SK-N-SH (cell line): ENCODE measurements at regions not wholly inside any gene's neighbourhood (a gene's known extent, or its start where the extent isn't known, plus 50 kb on each side); places are given as distances from the start of the nearest gene placed in this dataset.

Experiments used
- CTCF ChIA-PET: fragments of 300-600, 350-600 bp; formaldehyde crosslinking; extraction: SDS; loops from one replicate; lab custom pipeline; 2021; lab: Yijun Ruan, JAX
- POLR2A ChIA-PET: fragments of 350-600 bp; sonication (Branson Sonifier 250); formaldehyde crosslinking; extraction: SDS; loops from one replicate; lab custom pipeline; 2020; ENCODE audit warnings: antibody characterized with exemption, inconsistent platforms; lab: Yijun Ruan, JAX
- DNase-seq: peaks from one replicate; pipeline ENCODE4 v3.0.0; 2012
- H2AFZ ChIP-seq: fragments of 200-600 bp; sonication (generic); 2 replicates; pipeline ENCODE4 v1.8.1; 2016; ENCODE audit warnings: antibody characterized with exemption, mild to moderate bottlenecking, low read depth
- H3F3A ChIP-seq: fragments of 200-600 bp; sonication (generic); replicated peaks from 2 replicates; pipeline ENCODE3; 2016; ENCODE audit warnings: antibody characterized with exemption, mild to moderate bottlenecking; ENCODE audit not compliant: insufficient read depth
- H3K27ac ChIP-seq, 2 experiments: fragments of 200-500 bp in 1 of 2; fragments of 200-600 bp in 1 of 2; sonication (Bioruptor generic) in 1 of 2; sonication (generic), shearing (Covaris generic) in 1 of 2; 2 replicates each; pipeline versions ENCODE4 v1.5.1 to v1.6.1; 2014 to 2016; ENCODE audit warnings: low read depth in 2 of 2, inconsistent platforms in 1 of 2, low read length in 1 of 2, mild to moderate bottlenecking in 1 of 2, mixed read lengths in 1 of 2
- H3K27me3 ChIP-seq: fragments of 200-600 bp; sonication (generic), shearing (Covaris generic); 2 replicates; pipeline ENCODE4 v1.6.1; 2016; ENCODE audit warnings: mixed run types; ENCODE audit not compliant: insufficient read depth
- H3K36me3 ChIP-seq, 2 experiments: fragments of 200-500 bp in 1 of 2; fragments of 200-600 bp in 1 of 2; sonication (Bioruptor generic) in 1 of 2; sonication (generic) in 1 of 2; replicated peaks in 1 of 2; 2 replicates each; pipeline versions ENCODE3 to v1.5.1; 2014 to 2016; ENCODE audit warnings: low read length in 1 of 2, mild to moderate bottlenecking in 1 of 2; ENCODE audit not compliant: insufficient read depth in 2 of 2, control insufficient read depth in 1 of 2
- H3K4me1 ChIP-seq, 2 experiments: fragments of 200-500 bp in 1 of 2; fragments of 200-600 bp in 1 of 2; sonication (Bioruptor generic) in 1 of 2; sonication (generic), shearing (Covaris generic) in 1 of 2; 2 replicates each; pipeline versions ENCODE4 v1.5.1 to v1.6.1; 2014 to 2016; ENCODE audit warnings: low read depth in 1 of 2, low read length in 1 of 2, mixed run types in 1 of 2; ENCODE audit not compliant: insufficient read depth in 2 of 2, control insufficient read depth in 1 of 2
- H3K4me2 ChIP-seq: fragments of 200-600 bp; sonication (generic), shearing (Covaris generic); 2 replicates; pipeline ENCODE4 v1.6.1; 2017; ENCODE audit warnings: mixed run types
- H3K4me3 ChIP-seq, 2 experiments: fragments of 200-500 bp in 1 of 2; fragments of 200-600 bp in 1 of 2; sonication (Bioruptor generic) in 1 of 2; sonication (generic), shearing (Covaris generic) in 1 of 2; 2 replicates each; pipeline versions ENCODE4 v1.5.1 to v1.8.1; 2014 to 2016; ENCODE audit warnings: low read depth in 2 of 2, inconsistent platforms in 1 of 2, low read length in 1 of 2, mild to moderate bottlenecking in 1 of 2, mixed read lengths in 1 of 2, moderate library complexity in 1 of 2
- H3K79me2 ChIP-seq: fragments of 200-600 bp; sonication (generic); 2 replicates; pipeline ENCODE4 v1.8.1; 2017; ENCODE audit warnings: mild to moderate bottlenecking; ENCODE audit not compliant: insufficient read depth
- H3K9ac ChIP-seq: fragments of 200-600 bp; sonication (generic); 2 replicates; pipeline ENCODE4 v1.6.1; 2017; ENCODE audit warnings: mixed run types
- H3K9me2 ChIP-seq: fragments of 200-600 bp; sonication (generic); 2 replicates; pipeline ENCODE4 v1.6.1; 2017; ENCODE audit warnings: mixed run types
- H3K9me3 ChIP-seq: fragments of 200-600 bp; sonication (generic); 2 replicates; pipeline ENCODE4 v1.6.1; 2017; ENCODE audit warnings: mixed run types, mild to moderate bottlenecking, moderate library complexity
- H4K20me1 ChIP-seq: fragments of 200-600 bp; sonication (generic); 2 replicates; pipeline ENCODE4 v1.6.1; 2017; ENCODE audit warnings: mild to moderate bottlenecking, mixed run types; ENCODE audit not compliant: insufficient read depth
- ELF1 ChIP-seq: IDR thresholded peaks from 2 replicates; pipeline ENCODE4 v1.4.0; 2012
- FOSL2 ChIP-seq: IDR thresholded peaks from 2 replicates; pipeline ENCODE4 v1.4.0; 2012; ENCODE audit warnings: low read depth, mild to moderate bottlenecking, moderate library complexity, borderline replicate concordance
- IRF3 ChIP-seq: fragments of 150-350 bp; IDR thresholded peaks from 2 replicates; pipeline ENCODE4 v1.6.1; 2016; ENCODE audit warnings: mild to moderate bottlenecking, low read depth, low read length
- JUND ChIP-seq: IDR thresholded peaks from 2 replicates; pipeline ENCODE4 v1.4.0; 2012
- NRF1 ChIP-seq: IDR thresholded peaks from 2 replicates; pipeline ENCODE4 v1.6.1; 2012; ENCODE audit warnings: low read depth, mild to moderate bottlenecking, low read length
- POLR2AphosphoS5 ChIP-seq: IDR thresholded peaks from 2 replicates; pipeline ENCODE4 v1.6.1; 2012; ENCODE audit warnings: low read depth, low read length
- REST ChIP-seq: IDR thresholded peaks from 2 replicates; pipeline ENCODE4 v1.6.1; 2012; ENCODE audit warnings: mild to moderate bottlenecking, low read depth, low read length, moderate library complexity
- SMC3 ChIP-seq: IDR thresholded peaks from 2 replicates; pipeline ENCODE4 v1.6.1; 2012; ENCODE audit warnings: low read depth, low read length, improper control_type of control experiment
- TAF1 ChIP-seq: IDR thresholded peaks from 2 replicates; pipeline ENCODE4 v1.6.1; 2012; ENCODE audit warnings: low read depth, mild to moderate bottlenecking, low read length, moderate library complexity, borderline replicate concordance
- USF2 ChIP-seq: fragments of 150-350 bp; IDR thresholded peaks from 2 replicates; pipeline ENCODE4 v1.6.1; 2017; ENCODE audit warnings: antibody characterized with exemption, low read length, low read depth, borderline replicate concordance
- WGBS: methylation state at CpG from one replicate; pipeline ENCODE4 v1.1.6; 2017; ENCODE audit warnings: low lambda C conversion rate; 5-methylcytosine and 5-hydroxymethylcytosine counted together
- TF ChIP-seq, protein P1 (sequence below): fragments of 200-600 bp; sonication (generic); IDR thresholded peaks from 2 replicates; pipeline ENCODE4 v1.6.1; 2017; ENCODE audit warnings: antibody characterized with exemption, mild to moderate bottlenecking, moderate library complexity

DNA sequence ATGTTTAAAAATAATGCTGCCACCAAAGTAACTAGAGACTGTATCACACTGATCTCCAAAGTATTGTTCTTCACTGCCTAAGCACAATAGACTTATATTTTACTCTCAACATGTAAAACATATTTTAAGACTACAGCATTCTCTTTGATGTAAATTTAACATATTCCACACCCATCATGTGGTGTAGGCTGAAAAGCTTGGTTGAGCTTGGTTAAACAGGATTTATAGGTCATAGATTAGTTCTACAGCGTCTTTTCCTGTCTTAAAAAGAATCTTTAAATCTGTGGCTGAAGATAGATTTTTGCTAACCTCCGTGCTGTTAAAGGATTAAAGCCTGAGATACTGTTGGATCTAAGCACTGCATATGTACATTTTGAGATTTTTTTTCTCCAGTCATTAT is 379.9 kb downstream of the SH2D1A start:
- Histone ChIP-seq H3K9me3 (no peaks in the 10 kb centered on the region), H3K79me2 (no peaks in the 10 kb centered on the region), H4K20me1 (no peaks in the 10 kb centered on the region), H3K4me1 (no peaks in the 10 kb centered on the region), H3K27ac (no peak overlapping the region), H3K4me2 (no peak overlapping the region), H3K9ac (no peak overlapping the region), H3K9me2 (no peaks in the 10 kb centered on the region), H3K4me3 (no peak overlapping the region), H3F3A (no peaks in the 10 kb centered on the region), H3K36me3 (no peaks in the 10 kb centered on the region), H3K27me3 (no peaks in the 10 kb centered on the region), H2AFZ (no peak overlapping the region)
- 12% methylated on average over 2 of the region's 2 CpGs for WGBS
- TF ChIP-seq POLR2AphosphoS5 = no peak
- ChIA-PET POLR2A (no interaction called here), CTCF (no interaction called here)
- no peak for DNase-seq

GRCh38 chrX:124726881-124727280 is 380.5 kb downstream of the SH2D1A start:
- Histone ChIP-seq H3K4me1 (no peaks in the 10 kb centered on the region), H3K4me3 (no peak overlapping the region), H4K20me1 (no peaks in the 10 kb centered on the region), H3K36me3 (no peaks in the 10 kb centered on the region), H3K4me2 (no peak overlapping the region), H3K9me2 (no peaks in the 10 kb centered on the region), H3K79me2 (no peaks in the 10 kb centered on the region), H3K27ac (no peak overlapping the region), H2AFZ (no peak overlapping the region), H3K9ac (no peak overlapping the region), H3K9me3 (no peaks in the 10 kb centered on the region), H3F3A (no peaks in the 10 kb centered on the region), H3K27me3 (no peaks in the 10 kb centered on the region)
- no peak for DNase-seq
- TF ChIP-seq REST (no peak), ELF1 (no peak), SMC3 (no peak), USF2 (no peak), FOSL2 (no peak), NRF1 (no peak), JUND (no peak), IRF3 (no peak), TAF1 (no peak)
- TF ChIP-seq, protein P1, sequence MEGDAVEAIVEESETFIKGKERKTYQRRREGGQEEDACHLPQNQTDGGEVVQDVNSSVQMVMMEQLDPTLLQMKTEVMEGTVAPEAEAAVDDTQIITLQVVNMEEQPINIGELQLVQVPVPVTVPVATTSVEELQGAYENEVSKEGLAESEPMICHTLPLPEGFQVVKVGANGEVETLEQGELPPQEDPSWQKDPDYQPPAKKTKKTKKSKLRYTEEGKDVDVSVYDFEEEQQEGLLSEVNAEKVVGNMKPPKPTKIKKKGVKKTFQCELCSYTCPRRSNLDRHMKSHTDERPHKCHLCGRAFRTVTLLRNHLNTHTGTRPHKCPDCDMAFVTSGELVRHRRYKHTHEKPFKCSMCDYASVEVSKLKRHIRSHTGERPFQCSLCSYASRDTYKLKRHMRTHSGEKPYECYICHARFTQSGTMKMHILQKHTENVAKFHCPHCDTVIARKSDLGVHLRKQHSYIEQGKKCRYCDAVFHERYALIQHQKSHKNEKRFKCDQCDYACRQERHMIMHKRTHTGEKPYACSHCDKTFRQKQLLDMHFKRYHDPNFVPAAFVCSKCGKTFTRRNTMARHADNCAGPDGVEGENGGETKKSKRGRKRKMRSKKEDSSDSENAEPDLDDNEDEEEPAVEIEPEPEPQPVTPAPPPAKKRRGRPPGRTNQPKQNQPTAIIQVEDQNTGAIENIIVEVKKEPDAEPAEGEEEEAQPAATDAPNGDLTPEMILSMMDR = no peak
- ChIA-PET CTCF (no interaction called here), POLR2A (no interaction called here)
- 20% methylated on average over 1 of the region's 1 CpG for WGBS
